ENCODE measurements at regions not wholly inside any gene's neighbourhood (a gene's known extent, or its start where the extent isn't known, plus 50 kb on each side); places are given as distances from the start of the nearest gene placed in this dataset.

DNA sequence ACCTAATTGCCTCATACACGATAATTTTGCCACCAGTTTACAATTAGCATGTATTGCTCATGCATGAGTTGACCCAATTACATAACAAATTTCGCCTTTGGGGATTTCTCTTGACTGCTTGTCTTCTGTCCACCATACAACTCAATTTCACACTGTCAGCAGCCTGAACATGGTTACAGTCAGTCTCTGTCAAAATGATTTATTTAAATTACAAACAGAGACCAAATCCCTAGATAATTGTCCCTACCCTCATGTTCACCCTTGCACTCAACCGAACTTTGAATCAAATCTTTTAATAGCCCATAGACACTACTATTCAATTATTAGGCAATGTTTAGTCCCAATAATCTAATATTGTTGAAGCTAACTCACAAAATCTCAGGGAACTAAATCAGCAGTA lies 59.7 kb upstream of the NEBL start:
- TF ChIP-seq, protein P1, sequence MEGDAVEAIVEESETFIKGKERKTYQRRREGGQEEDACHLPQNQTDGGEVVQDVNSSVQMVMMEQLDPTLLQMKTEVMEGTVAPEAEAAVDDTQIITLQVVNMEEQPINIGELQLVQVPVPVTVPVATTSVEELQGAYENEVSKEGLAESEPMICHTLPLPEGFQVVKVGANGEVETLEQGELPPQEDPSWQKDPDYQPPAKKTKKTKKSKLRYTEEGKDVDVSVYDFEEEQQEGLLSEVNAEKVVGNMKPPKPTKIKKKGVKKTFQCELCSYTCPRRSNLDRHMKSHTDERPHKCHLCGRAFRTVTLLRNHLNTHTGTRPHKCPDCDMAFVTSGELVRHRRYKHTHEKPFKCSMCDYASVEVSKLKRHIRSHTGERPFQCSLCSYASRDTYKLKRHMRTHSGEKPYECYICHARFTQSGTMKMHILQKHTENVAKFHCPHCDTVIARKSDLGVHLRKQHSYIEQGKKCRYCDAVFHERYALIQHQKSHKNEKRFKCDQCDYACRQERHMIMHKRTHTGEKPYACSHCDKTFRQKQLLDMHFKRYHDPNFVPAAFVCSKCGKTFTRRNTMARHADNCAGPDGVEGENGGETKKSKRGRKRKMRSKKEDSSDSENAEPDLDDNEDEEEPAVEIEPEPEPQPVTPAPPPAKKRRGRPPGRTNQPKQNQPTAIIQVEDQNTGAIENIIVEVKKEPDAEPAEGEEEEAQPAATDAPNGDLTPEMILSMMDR (IDR thresholded peaks at IDR 0.05) = no peak
- TF ChIP-seq POLR2A (IDR thresholded peaks at IDR 0.05) = no peak
